ENCODE measurements at regions not wholly inside any gene's neighbourhood (a gene's known extent, or its start where the extent isn't known, plus 50 kb on each side); places are given as distances from the start of the nearest gene placed in this dataset.

GRCh38 chr14:46256381-46256780 is 395.2 kb downstream of the RPL10L start:
- no peak for TF ChIP-seq CTCF (IDR thresholded peaks at IDR 0.05; ENCODE audit: insufficient read depth, low read depth, low read length, missing control alignments)
- no peak for DNase-seq (ENCODE audit: low read depth)
- H3K4me3 ChIP-seq (ENCODE audit: low read depth, low read length), result no peak overlapping the region

- TF ChIP-seq CTCF (IDR thresholded peaks at IDR 0.05; ENCODE audit: insufficient read depth, low read depth, low read length, missing control alignments), result peak; percentile 33
- peak; percentile 27 for DNase-seq (ENCODE audit: low read depth)
- H3K4me3 ChIP-seq (ENCODE audit: low read depth, low read length), result no peak overlapping the region
Measured at GRCh38 chr14:46250113-46250703, 401.4 kb downstream of the RPL10L start.

- H3K4me3 ChIP-seq (ENCODE audit: low read depth, low read length), result no peak overlapping the region
- no peak for DNase-seq (ENCODE audit: low read depth)
- TF ChIP-seq CTCF (IDR thresholded peaks at IDR 0.05; ENCODE audit: insufficient read depth, low read depth, low read length, missing control alignments), result no peak
Measured at GRCh38 chr14:46248001-46248630, 403.5 kb downstream of the RPL10L start.

- no peak for DNase-seq (ENCODE audit: low read depth)
- TF ChIP-seq CTCF (IDR thresholded peaks at IDR 0.05; ENCODE audit: insufficient read depth, low read depth, low read length, missing control alignments), result no peak
- no peak overlapping the region for H3K4me3 ChIP-seq (ENCODE audit: low read depth, low read length)
Measured at GRCh38 chr14:46245276-46245675, 406.3 kb downstream of the RPL10L start.

- no peak for DNase-seq (ENCODE audit: low read depth)
- TF ChIP-seq CTCF (IDR thresholded peaks at IDR 0.05; ENCODE audit: insufficient read depth, low read depth, low read length, missing control alignments), result no peak
- H3K4me3 ChIP-seq (ENCODE audit: low read depth, low read length), result no peak overlapping the region
Measured at GRCh38 chr14:46233786-46234185, 417.8 kb downstream of the RPL10L start.

- H3K4me3 ChIP-seq (ENCODE audit: low read depth, low read length), result no peak overlapping the region
- TF ChIP-seq CTCF (IDR thresholded peaks at IDR 0.05; ENCODE audit: insufficient read depth, low read depth, low read length, missing control alignments), result no peak
- DNase-seq (ENCODE audit: low read depth), result no peak
Measured at GRCh38 chr14:46230540-46230939, 421.0 kb downstream of the RPL10L start.

GRCh38 chr14:46215801-46216200 is 435.8 kb downstream of the RPL10L start:
- H3K4me3 ChIP-seq (ENCODE audit: low read depth, low read length), result no peak overlapping the region
- no peak for DNase-seq (ENCODE audit: low read depth)
- no peak for TF ChIP-seq CTCF (IDR thresholded peaks at IDR 0.05; ENCODE audit: insufficient read depth, low read depth, low read length, missing control alignments)

Data from GM12865 (cell line).